ENCODE measurements at regions not wholly inside any gene's neighbourhood (a gene's known extent, or its start where the extent isn't known, plus 50 kb on each side); places are given as distances from the start of the nearest gene placed in this dataset.

DNA sequence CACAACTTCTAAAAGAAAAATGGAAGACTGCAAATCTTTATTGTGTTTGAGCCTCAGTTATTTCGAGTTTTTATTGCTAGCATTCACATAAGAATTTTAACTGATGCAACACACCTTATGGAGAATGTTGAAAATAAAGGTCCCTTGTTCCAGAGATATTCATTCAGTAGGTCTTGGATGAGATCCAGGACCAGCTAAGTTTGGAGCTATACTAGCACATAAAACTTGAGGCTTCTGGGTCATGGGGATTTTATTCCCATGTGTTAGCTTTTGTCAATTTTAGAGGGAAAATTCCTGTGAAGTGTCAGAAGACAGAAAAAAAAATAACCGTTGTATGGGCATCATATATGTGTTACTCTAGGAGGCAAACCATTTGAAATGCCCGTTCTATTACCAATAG is 693.2 kb upstream of the MIS18BP1 start:
- TF ChIP-seq RBBP5 (IDR thresholded peaks at IDR 0.05; ENCODE audit: borderline replicate concordance, insufficient read depth, low read length, poor library complexity, severe bottlenecking) (no peak), POLR2AphosphoS5 (IDR thresholded peaks at IDR 0.05; ENCODE audit: control insufficient read depth, insufficient read depth, low read depth, low read length) (no peak), CTCF (IDR thresholded peaks at IDR 0.05 in 2 of 3, conservative IDR thresholded peaks at IDR 0.05 in 1 of 3; ENCODE audit: insufficient read depth in 2 of 3, low read depth in 1 of 3, low read length in 3 of 3) (no peak), RAD51 (IDR thresholded peaks at IDR 0.05; ENCODE audit: borderline replicate concordance, low read depth) (no peak), BHLHE40 (IDR thresholded peaks at IDR 0.05; ENCODE audit: low read length) (no peak), IRF1 (CRISPR knock-in tag; IDR thresholded peaks at IDR 0.05; ENCODE audit: borderline replicate concordance) (no peak), COPS2 (conservative IDR thresholded peaks at IDR 0.05) (no peak), RBM17 (IDR thresholded peaks at IDR 0.05; ENCODE audit: borderline replicate concordance, low read depth, low read length) (no peak), GABPA (tag; conservative IDR thresholded peaks at IDR 0.05; ENCODE audit: low read depth) (no peak)
- TF ChIP-seq, protein P1, sequence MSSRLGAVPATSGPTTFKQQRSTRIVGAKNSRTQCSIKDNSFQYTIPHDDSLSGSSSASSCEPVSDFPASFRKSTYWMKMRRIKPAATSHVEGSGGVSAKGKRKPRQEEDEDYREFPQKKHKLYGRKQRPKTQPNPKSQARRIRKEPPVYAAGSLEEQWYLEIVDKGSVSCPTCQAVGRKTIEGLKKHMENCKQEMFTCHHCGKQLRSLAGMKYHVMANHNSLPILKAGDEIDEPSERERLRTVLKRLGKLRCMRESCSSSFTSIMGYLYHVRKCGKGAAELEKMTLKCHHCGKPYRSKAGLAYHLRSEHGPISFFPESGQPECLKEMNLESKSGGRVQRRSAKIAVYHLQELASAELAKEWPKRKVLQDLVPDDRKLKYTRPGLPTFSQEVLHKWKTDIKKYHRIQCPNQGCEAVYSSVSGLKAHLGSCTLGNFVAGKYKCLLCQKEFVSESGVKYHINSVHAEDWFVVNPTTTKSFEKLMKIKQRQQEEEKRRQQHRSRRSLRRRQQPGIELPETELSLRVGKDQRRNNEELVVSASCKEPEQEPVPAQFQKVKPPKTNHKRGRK (tag; IDR thresholded peaks at IDR 0.05) = no peak
